ENCODE measurements at regions not wholly inside any gene's neighbourhood (a gene's known extent, or its start where the extent isn't known, plus 50 kb on each side); places are given as distances from the start of the nearest gene placed in this dataset.

GRCh38 chr11:90496722-90497121 lies 273.9 kb upstream of the CHORDC1 start:
- no peak for TF ChIP-seq CTCF (IDR thresholded peaks at IDR 0.05)

- TF ChIP-seq CTCF (IDR thresholded peaks at IDR 0.05), result no peak
Observed at GRCh38 chr11:90493379-90493778, 270.5 kb upstream of the CHORDC1 start.

- no peak for TF ChIP-seq CTCF (IDR thresholded peaks at IDR 0.05)
Observed at GRCh38 chr11:90491466-90491865, 268.6 kb upstream of the CHORDC1 start.

GRCh38 chr11:90476442-90477007 lies 253.7 kb upstream of the CHORDC1 start:
- peak; percentile 75 for TF ChIP-seq CTCF (IDR thresholded peaks at IDR 0.05)

GRCh38 chr11:90468923-90469322 lies 246.1 kb upstream of the CHORDC1 start:
- TF ChIP-seq CTCF (IDR thresholded peaks at IDR 0.05), result no peak

GRCh38 chr11:90465553-90465952 lies 242.7 kb upstream of the CHORDC1 start:
- TF ChIP-seq CTCF (IDR thresholded peaks at IDR 0.05), result no peak

GRCh38 chr11:90453525-90453924 lies 230.7 kb upstream of the CHORDC1 start:
- TF ChIP-seq CTCF (IDR thresholded peaks at IDR 0.05), result no peak

- no peak for TF ChIP-seq CTCF (IDR thresholded peaks at IDR 0.05)
Observed at GRCh38 chr11:90449606-90450005, 226.8 kb upstream of the CHORDC1 start.

Data from LNCAP (cell line).